HL-60 (cell line): ENCODE measurements at regions not wholly inside any gene's neighbourhood (a gene's known extent, or its start where the extent isn't known, plus 50 kb on each side); places are given as distances from the start of the nearest gene placed in this dataset.

Experiments used
- DNase-seq, 2 experiments: peaks; one replicate each; pipeline ENCODE4 v3.0.0-alpha.2; 2010 to 2020; ENCODE audit warnings: low read depth in 1 of 2, low spot score in 1 of 2
- H3K27ac ChIP-seq: fragments of 250-450 bp; sonication (Bioruptor Pico); replicated peaks from 2 replicates; pipeline ENCODE4 v1.5.1; 2020; ENCODE audit warnings: mild to moderate bottlenecking, moderate library complexity
- H3K27me3 ChIP-seq: fragments of 250-450 bp; sonication (Bioruptor Pico); 2 replicates; pipeline ENCODE4 v1.5.1; 2021; ENCODE audit warnings: mild to moderate bottlenecking, moderate library complexity; ENCODE audit not compliant: insufficient read depth, poor library complexity, severe bottlenecking
- H3K4me3 ChIP-seq: replicated peaks from 2 replicates; pipeline ENCODE4 v1.5.1; 2011; ENCODE audit warnings: mild to moderate bottlenecking, control low read depth, low read length; ENCODE audit not compliant: insufficient read depth
- GABPA ChIP-seq: IDR thresholded peaks from 2 replicates; pipeline ENCODE4 v1.6.1; 2012; ENCODE audit warnings: low read depth
- POLR2AphosphoS5 ChIP-seq: IDR thresholded peaks from 2 replicates; pipeline ENCODE4 v1.6.1; 2012; ENCODE audit warnings: low read depth
- SPI1 ChIP-seq: IDR thresholded peaks from 2 replicates; pipeline ENCODE4 v1.6.1; 2012; ENCODE audit warnings: low read depth, mild to moderate bottlenecking, borderline replicate concordance
- TF ChIP-seq, protein P1 (sequence below): IDR thresholded peaks from 2 replicates; pipeline ENCODE4 v1.6.1; 2012; ENCODE audit warnings: low read depth; ENCODE audit not compliant: insufficient replicate concordance
- TF ChIP-seq, protein P2 (sequence below): IDR thresholded peaks from one replicate; pipeline ENCODE4 v1.5.1; 2011; ENCODE audit warnings: low read length, control low read depth, inconsistent platforms; ENCODE audit not compliant: insufficient read depth

DNA sequence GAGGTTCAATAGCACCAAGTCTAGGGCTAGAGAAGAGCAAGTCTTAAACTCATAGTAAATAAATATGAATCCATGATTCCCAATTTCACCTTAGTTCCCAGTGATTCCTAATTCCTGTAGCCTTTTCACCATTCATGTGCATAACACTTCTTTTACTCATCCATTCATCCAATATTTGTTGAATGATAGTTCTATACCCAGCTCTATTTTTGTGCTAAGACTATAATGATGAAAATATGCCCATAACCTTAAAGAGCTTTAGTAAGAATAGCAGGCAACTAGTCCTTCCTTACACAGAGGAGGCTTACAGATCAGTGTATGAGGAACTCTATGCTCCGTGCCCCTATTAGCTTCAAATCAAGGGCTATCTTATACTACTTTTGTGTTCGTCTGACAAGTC, 280.2 kb upstream of the CHRM2 start:
- no peaks in the 10 kb centered on the region for H3K27me3 ChIP-seq

DNA sequence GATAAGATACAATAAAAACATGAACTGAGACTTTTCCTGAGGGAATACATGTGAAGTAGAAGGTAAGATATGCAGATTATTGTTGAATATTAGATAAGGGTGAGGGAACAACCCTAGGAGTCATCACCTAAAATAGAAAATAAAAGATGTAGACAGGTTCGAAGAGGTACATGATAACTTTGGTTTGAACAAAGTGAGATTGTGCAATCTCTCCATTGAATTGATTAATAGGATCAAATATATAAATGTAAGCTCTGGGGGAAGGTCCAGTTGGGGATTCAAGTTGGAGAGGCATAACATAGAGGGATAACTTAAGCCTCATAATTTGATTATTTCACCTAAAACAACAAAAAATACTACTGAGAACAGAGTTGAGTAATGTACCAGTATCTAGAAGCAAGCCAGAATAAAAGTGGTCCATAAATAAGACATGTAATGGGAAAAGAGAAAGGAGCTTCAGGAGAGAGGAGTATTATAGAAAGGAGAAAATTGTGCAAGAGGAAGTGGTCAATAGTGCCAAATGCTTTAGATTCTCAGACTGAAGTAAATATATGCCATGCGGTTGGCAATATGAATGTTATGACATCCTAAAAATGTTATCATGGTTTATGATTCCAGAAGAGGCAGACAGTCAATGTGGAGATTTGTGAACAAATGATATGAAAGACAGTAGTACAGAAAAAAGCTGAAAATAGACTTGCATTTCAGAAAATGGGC, 282.3 kb upstream of the CHRM2 start:
- no peak overlapping the region for H3K4me3 ChIP-seq
- H3K27ac ChIP-seq, result no peak overlapping the region
- no peak for TF ChIP-seq SPI1
- TF ChIP-seq, protein P1, sequence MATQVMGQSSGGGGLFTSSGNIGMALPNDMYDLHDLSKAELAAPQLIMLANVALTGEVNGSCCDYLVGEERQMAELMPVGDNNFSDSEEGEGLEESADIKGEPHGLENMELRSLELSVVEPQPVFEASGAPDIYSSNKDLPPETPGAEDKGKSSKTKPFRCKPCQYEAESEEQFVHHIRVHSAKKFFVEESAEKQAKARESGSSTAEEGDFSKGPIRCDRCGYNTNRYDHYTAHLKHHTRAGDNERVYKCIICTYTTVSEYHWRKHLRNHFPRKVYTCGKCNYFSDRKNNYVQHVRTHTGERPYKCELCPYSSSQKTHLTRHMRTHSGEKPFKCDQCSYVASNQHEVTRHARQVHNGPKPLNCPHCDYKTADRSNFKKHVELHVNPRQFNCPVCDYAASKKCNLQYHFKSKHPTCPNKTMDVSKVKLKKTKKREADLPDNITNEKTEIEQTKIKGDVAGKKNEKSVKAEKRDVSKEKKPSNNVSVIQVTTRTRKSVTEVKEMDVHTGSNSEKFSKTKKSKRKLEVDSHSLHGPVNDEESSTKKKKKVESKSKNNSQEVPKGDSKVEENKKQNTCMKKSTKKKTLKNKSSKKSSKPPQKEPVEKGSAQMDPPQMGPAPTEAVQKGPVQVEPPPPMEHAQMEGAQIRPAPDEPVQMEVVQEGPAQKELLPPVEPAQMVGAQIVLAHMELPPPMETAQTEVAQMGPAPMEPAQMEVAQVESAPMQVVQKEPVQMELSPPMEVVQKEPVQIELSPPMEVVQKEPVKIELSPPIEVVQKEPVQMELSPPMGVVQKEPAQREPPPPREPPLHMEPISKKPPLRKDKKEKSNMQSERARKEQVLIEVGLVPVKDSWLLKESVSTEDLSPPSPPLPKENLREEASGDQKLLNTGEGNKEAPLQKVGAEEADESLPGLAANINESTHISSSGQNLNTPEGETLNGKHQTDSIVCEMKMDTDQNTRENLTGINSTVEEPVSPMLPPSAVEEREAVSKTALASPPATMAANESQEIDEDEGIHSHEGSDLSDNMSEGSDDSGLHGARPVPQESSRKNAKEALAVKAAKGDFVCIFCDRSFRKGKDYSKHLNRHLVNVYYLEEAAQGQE, result no peak
- TF ChIP-seq, protein P2, sequence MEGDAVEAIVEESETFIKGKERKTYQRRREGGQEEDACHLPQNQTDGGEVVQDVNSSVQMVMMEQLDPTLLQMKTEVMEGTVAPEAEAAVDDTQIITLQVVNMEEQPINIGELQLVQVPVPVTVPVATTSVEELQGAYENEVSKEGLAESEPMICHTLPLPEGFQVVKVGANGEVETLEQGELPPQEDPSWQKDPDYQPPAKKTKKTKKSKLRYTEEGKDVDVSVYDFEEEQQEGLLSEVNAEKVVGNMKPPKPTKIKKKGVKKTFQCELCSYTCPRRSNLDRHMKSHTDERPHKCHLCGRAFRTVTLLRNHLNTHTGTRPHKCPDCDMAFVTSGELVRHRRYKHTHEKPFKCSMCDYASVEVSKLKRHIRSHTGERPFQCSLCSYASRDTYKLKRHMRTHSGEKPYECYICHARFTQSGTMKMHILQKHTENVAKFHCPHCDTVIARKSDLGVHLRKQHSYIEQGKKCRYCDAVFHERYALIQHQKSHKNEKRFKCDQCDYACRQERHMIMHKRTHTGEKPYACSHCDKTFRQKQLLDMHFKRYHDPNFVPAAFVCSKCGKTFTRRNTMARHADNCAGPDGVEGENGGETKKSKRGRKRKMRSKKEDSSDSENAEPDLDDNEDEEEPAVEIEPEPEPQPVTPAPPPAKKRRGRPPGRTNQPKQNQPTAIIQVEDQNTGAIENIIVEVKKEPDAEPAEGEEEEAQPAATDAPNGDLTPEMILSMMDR, result no peak
- no peak for TF ChIP-seq POLR2AphosphoS5
- no peak for TF ChIP-seq GABPA
- H3K27me3 ChIP-seq, result no peaks in the 10 kb centered on the region
- DNase-seq, result no peak

More for the DNA sequence above, 280.2 kb upstream of the CHRM2 start:
- Histone ChIP-seq H3K4me3 (no peak overlapping the region), H3K27ac (no peak overlapping the region)
- TF ChIP-seq, protein P2, result no peak
- no peak for TF ChIP-seq SPI1
- DNase-seq, result no peak

DNA sequence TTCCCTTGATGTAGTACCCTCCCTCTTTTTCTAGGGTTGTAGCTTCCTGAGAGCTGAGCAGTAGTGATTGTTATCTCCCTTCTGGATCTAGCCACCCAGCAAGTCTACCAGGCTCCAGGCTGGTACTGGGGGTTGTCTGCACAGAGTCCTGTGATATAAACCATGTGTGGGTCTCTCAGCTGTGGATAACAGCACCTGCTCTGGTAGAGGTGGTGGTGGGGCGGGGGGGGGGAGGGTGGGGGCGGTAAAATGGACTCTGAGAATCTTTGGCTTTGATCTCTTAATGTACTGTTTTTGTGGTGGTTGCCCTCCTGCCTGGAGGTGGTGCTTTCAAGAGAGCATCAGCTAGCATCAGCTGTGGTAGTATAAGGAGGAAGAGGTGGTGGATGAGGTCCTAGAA, 302.0 kb upstream of the CHRM2 start:
- Histone ChIP-seq H3K27me3 (no peaks in the 10 kb centered on the region), H3K4me3 (no peak overlapping the region), H3K27ac (no peak overlapping the region)
- TF ChIP-seq SPI1, result no peak
- TF ChIP-seq, protein P1, result no peak
- TF ChIP-seq, protein P2, result no peak
- no peak for TF ChIP-seq POLR2AphosphoS5
- TF ChIP-seq GABPA, result no peak
- no peak for DNase-seq

DNA sequence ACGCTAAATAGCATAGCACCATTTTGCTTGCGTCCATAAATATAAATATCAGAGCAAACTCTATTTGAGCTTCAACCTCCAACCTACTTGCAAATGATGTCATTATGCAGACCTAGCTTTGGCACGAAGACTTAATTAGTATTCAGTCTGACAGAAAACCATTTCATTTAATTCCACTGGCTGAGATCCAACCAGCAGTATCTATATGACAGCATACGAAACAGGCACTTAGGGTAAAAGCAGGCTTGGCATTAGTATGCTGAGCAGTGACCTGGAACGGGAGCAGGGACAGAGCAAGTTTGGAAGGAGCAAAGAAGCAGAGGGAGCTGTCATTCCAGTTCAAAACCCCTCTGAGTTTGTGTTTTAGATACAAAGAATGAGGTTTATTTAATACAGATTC, 312.5 kb upstream of the CHRM2 start:
- Histone ChIP-seq H3K27me3 (no peaks in the 10 kb centered on the region), H3K4me3 (no peak overlapping the region), H3K27ac (no peak overlapping the region)
- DNase-seq, result no peak
- TF ChIP-seq SPI1 (no peak), POLR2AphosphoS5 (no peak), GABPA (no peak)
- TF ChIP-seq, protein P2, result no peak
- TF ChIP-seq, protein P1, result no peak
